ENCODE measurements at regions not wholly inside any gene's neighbourhood (a gene's known extent, or its start where the extent isn't known, plus 50 kb on each side); places are given as distances from the start of the nearest gene placed in this dataset.

GRCh38 chr2:37869771-37870170 lies 55.3 kb upstream of the RMDN2 start:
- CTCF ChIA-PET = interaction anchor here (0.9 kb wide), 1 partner anchor 8 kb away, joined by 3 read pairs; no protein-coding TSS in a partner anchor
- no peaks in the 10 kb centered on the region for H4K20me1 ChIP-seq (ENCODE audit: insufficient read depth)
- H3K9ac ChIP-seq (ENCODE audit: low read length) = no peak overlapping the region
- H3K4me1 ChIP-seq (ENCODE audit: control insufficient read depth in 1 of 2, insufficient read depth in 2 of 2, low read length in 2 of 2) = no peaks in the 10 kb centered on the region
- RAD21 ChIA-PET (ENCODE audit: low non-redundant PET in 1 of 2, low total read pairs in 2 of 2, uncharacterized antibody in 2 of 2, unreplicated experiment in 2 of 2) = no interaction called here
- no peaks in the 10 kb centered on the region for H3K79me2 ChIP-seq (ENCODE audit: insufficient read depth, low read length)
- no peak overlapping the region for H2AFZ ChIP-seq (ENCODE audit: low read depth, low read length, poor library complexity, severe bottlenecking)
- H3K4me2 ChIP-seq (ENCODE audit: low read length) = no peak overlapping the region
- H3K9me3 ChIP-seq (ENCODE audit: control insufficient read depth in 1 of 2, insufficient read depth in 1 of 2, low read depth in 1 of 2, low read length in 2 of 2) = no peaks in the 10 kb centered on the region
- intact Hi-C loops (cut with micrococcal nuclease) = loop anchor here (10.0 kb wide), 1 partner anchor 585 kb away; no protein-coding TSS in a partner anchor
- POLR2A ChIA-PET = no interaction called here
- no TSS peak for BruUV-seq (replicated peaks)
- H3K36me3 ChIP-seq (ENCODE audit: control insufficient read depth in 1 of 2, insufficient read depth in 2 of 2, low read length in 2 of 2) = no peaks in the 10 kb centered on the region
- DNase-seq (ENCODE audit: low read depth, low spot score) (no peak), ATAC-seq (no peak)
- no peak for TF ChIP-seq CBX3 (IDR thresholded peaks at IDR 0.05; ENCODE audit: low read depth)
- no peak for TF ChIP-seq ATF3 (IDR thresholded peaks at IDR 0.05)
- TF ChIP-seq ZBTB33 (IDR thresholded peaks at IDR 0.05; ENCODE audit: extremely low read depth, insufficient replicate concordance, low read length) = no peak
- TF ChIP-seq MAX (IDR thresholded peaks at IDR 0.05) = no peak
- TF ChIP-seq POLR2AphosphoS5 (IDR thresholded peaks at IDR 0.05; ENCODE audit: low read depth, low read length) = no peak
- no peak for TF ChIP-seq EZH2phosphoT487 (IDR thresholded peaks at IDR 0.05; ENCODE audit: borderline replicate concordance)
- TF ChIP-seq POLR2A (IDR thresholded peaks at IDR 0.05; ENCODE audit: borderline replicate concordance, extremely low read depth, insufficient read depth, insufficient read length) = no peak
- no peak for TF ChIP-seq EZH2 (IDR thresholded peaks at IDR 0.05)
- TF ChIP-seq YY1 (IDR thresholded peaks at IDR 0.05; ENCODE audit: extremely low read depth, insufficient replicate concordance, low read depth, low read length) = no peak
- no peak for TF ChIP-seq JUND (IDR thresholded peaks at IDR 0.05)
- no peak for TF ChIP-seq TCF7L2 (IDR thresholded peaks at IDR 0.05; ENCODE audit: borderline replicate concordance, extremely low read depth, insufficient read depth, insufficient read length)
- no peak for TF ChIP-seq REST (IDR thresholded peaks at IDR 0.05; ENCODE audit: low read depth)
- no peak for TF ChIP-seq RAD21 (IDR thresholded peaks at IDR 0.05; ENCODE audit: low read depth)
- TF ChIP-seq FOSL1 (IDR thresholded peaks at IDR 0.05; ENCODE audit: low read depth) = no peak
- TF ChIP-seq CTCF (IDR thresholded peaks at IDR 0.05 in 2 of 3, conservative IDR thresholded peaks at IDR 0.05 in 1 of 3; ENCODE audit: borderline replicate concordance in 1 of 3, insufficient read depth in 1 of 3, low read depth in 2 of 3, low read length in 2 of 3) = no peak
- no peak for TF ChIP-seq SRF (IDR thresholded peaks at IDR 0.05; ENCODE audit: low read depth)
- no peak for TF ChIP-seq ZFX (IDR thresholded peaks at IDR 0.05)
- TF ChIP-seq SP1 (IDR thresholded peaks at IDR 0.05; ENCODE audit: low read depth) = no peak
- no peak for TF ChIP-seq SIN3A (IDR thresholded peaks at IDR 0.05; ENCODE audit: low read depth)
- no peak for TF ChIP-seq EGR1 (IDR thresholded peaks at IDR 0.05; ENCODE audit: low read depth)
- no peaks in the 10 kb centered on the region for H3K9me2 ChIP-seq (ENCODE audit: insufficient read depth)
- no peak overlapping the region for H3K27ac ChIP-seq (ENCODE audit: low read depth, low read length)
- H3K27me3 ChIP-seq (ENCODE audit: insufficient read depth, low read length) = no peaks in the 10 kb centered on the region
- no peak overlapping the region for H3K4me3 ChIP-seq (replicated peaks in 1 of 2; ENCODE audit: low read depth in 1 of 2, low read length in 2 of 2)

All from HCT116 (cell line).